Right lobe of liver (tissue), 4 donors: ENCODE measurements at regions not wholly inside any gene's neighbourhood (a gene's known extent, or its start where the extent isn't known, plus 50 kb on each side); places are given as distances from the start of the nearest gene placed in this dataset.

Experiments
- POLR2A ChIP-seq: fragments of 450-650 bp; IDR thresholded peaks from one replicate; pipeline ENCODE4 v1.6.1; 2017; ENCODE audit warnings: antibody characterized with exemption, mild to moderate bottlenecking
- TF ChIP-seq, protein P1 (sequence below), 4 donors: fragments of 200-600 bp in 3 of 4; fragments of 450-650 bp in 1 of 4; IDR thresholded peaks; one replicate each; pipeline versions ENCODE4 v1.5.1 to v1.8.0; 2016 to 2022; ENCODE audit warnings: antibody characterized with exemption in 4 of 4, mild to moderate bottlenecking in 2 of 4
- donor health status: DM: no; HTN: no; CAD: no.
- donor health status: DM: no; HTN: no; CAD: no.
- donor health status: DM: no; HTN: yes; CAD: no.

DNA sequence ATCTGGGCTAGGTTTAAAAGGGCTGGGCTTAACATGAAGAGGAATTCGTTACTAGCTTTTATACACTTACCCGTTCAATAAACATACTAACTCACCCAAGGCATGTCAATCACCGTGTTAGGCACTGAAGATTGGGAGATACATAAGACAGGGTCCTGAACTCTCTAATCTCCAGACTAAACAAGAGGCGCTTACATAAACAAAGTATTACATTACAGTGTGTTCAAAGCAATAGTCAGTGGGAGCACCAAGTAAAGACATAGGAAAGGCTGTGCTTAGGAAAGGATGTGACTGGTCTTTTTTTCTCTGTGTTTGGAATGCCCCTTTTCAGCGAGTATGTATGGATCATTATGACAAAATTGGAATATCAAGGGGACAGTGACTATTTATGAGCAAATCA, 203.6 kb upstream of the ADRA1B start:
- TF ChIP-seq, protein P1, sequence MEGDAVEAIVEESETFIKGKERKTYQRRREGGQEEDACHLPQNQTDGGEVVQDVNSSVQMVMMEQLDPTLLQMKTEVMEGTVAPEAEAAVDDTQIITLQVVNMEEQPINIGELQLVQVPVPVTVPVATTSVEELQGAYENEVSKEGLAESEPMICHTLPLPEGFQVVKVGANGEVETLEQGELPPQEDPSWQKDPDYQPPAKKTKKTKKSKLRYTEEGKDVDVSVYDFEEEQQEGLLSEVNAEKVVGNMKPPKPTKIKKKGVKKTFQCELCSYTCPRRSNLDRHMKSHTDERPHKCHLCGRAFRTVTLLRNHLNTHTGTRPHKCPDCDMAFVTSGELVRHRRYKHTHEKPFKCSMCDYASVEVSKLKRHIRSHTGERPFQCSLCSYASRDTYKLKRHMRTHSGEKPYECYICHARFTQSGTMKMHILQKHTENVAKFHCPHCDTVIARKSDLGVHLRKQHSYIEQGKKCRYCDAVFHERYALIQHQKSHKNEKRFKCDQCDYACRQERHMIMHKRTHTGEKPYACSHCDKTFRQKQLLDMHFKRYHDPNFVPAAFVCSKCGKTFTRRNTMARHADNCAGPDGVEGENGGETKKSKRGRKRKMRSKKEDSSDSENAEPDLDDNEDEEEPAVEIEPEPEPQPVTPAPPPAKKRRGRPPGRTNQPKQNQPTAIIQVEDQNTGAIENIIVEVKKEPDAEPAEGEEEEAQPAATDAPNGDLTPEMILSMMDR (IDR thresholded peaks at IDR 0.05), result no peak
- no peak for TF ChIP-seq POLR2A
